ENCODE measurements at regions not wholly inside any gene's neighbourhood (a gene's known extent, or its start where the extent isn't known, plus 50 kb on each side); places are given as distances from the start of the nearest gene placed in this dataset.

GRCh38 chr10:78776756-78777155 is 292.0 kb upstream of the ZMIZ1 start:
- TF ChIP-seq SUZ12 (IDR thresholded peaks at IDR 0.05; ENCODE audit: extremely low read depth, insufficient read depth, insufficient read length) (no peak), YY1 (IDR thresholded peaks at IDR 0.05; ENCODE audit: insufficient read depth, insufficient read length) (no peak), ZNF274 (IDR thresholded peaks at IDR 0.05; ENCODE audit: low read depth, low read length) (no peak)

GRCh38 chr10:78777466-78777865 is 291.3 kb upstream of the ZMIZ1 start:
- H3K9ac ChIP-seq (ENCODE audit: insufficient read length, low read depth): no peak overlapping the region
- H3K9me3 ChIP-seq (ENCODE audit: insufficient read depth, low read length): no peaks in the 10 kb centered on the region
- peaks cover 8% of the 10 kb centered on the region for H3K27me3 ChIP-seq (ENCODE audit: insufficient read depth, insufficient read length)
- H3K36me3 ChIP-seq (ENCODE audit: insufficient read depth, insufficient read length, low read length): no peaks in the 10 kb centered on the region
- no peak for DNase-seq (ENCODE audit: low read depth, low spot score)
- peaks cover 7% of the 10 kb centered on the region for H3K4me1 ChIP-seq (ENCODE audit: insufficient read depth, insufficient read length)
- TF ChIP-seq YY1 (IDR thresholded peaks at IDR 0.05; ENCODE audit: insufficient read depth, insufficient read length) (no peak), SUZ12 (IDR thresholded peaks at IDR 0.05; ENCODE audit: extremely low read depth, insufficient read depth, insufficient read length) (no peak), ZNF274 (IDR thresholded peaks at IDR 0.05; ENCODE audit: low read depth, low read length) (no peak)
- H3K4me3 ChIP-seq (ENCODE audit: insufficient read length, low read depth): no peak overlapping the region

More at GRCh38 chr10:78776756-78777155, 292.0 kb upstream of the ZMIZ1 start:
- no peaks in the 10 kb centered on the region for H3K36me3 ChIP-seq (ENCODE audit: insufficient read depth, insufficient read length, low read length)
- DNase-seq (ENCODE audit: low read depth, low spot score): no peak
- peaks cover 8% of the 10 kb centered on the region for H3K27me3 ChIP-seq (ENCODE audit: insufficient read depth, insufficient read length)
- H3K4me1 ChIP-seq (ENCODE audit: insufficient read depth, insufficient read length): peaks cover 7% of the 10 kb centered on the region
- no peak overlapping the region for H3K9ac ChIP-seq (ENCODE audit: insufficient read length, low read depth)
- no peak overlapping the region for H3K4me3 ChIP-seq (ENCODE audit: insufficient read length, low read depth)
- H3K9me3 ChIP-seq (ENCODE audit: insufficient read depth, low read length): no peaks in the 10 kb centered on the region

- no peak for TF ChIP-seq YY1 (IDR thresholded peaks at IDR 0.05; ENCODE audit: insufficient read depth, insufficient read length)
- peaks cover 7% of the 10 kb centered on the region for H3K4me1 ChIP-seq (ENCODE audit: insufficient read depth, insufficient read length)
- H3K36me3 ChIP-seq (ENCODE audit: insufficient read depth, insufficient read length, low read length): no peaks in the 10 kb centered on the region
- DNase-seq (ENCODE audit: low read depth, low spot score): no peak
- H3K9me3 ChIP-seq (ENCODE audit: insufficient read depth, low read length): 0 out of 2 replicates have a peak, but pooled peaks cover 2% of the 10 kb centered on the region
- peaks cover 8% of the 10 kb centered on the region for H3K27me3 ChIP-seq (ENCODE audit: insufficient read depth, insufficient read length)
- no peak overlapping the region for H3K4me3 ChIP-seq (ENCODE audit: insufficient read length, low read depth)
- no peak overlapping the region for H3K9ac ChIP-seq (ENCODE audit: insufficient read length, low read depth)
Observed at GRCh38 chr10:78777867-78778266, 290.9 kb upstream of the ZMIZ1 start.

- Histone ChIP-seq H3K27me3 (ENCODE audit: insufficient read depth, insufficient read length) (peaks cover 8% of the 10 kb centered on the region), H3K4me1 (ENCODE audit: insufficient read depth, insufficient read length) (peaks cover 7% of the 10 kb centered on the region), H3K36me3 (ENCODE audit: insufficient read depth, insufficient read length, low read length) (no peaks in the 10 kb centered on the region), H3K9ac (ENCODE audit: insufficient read length, low read depth) (no peak overlapping the region), H3K9me3 (ENCODE audit: insufficient read depth, low read length) (peaks cover 9% of the 10 kb centered on the region; the same call in 1 of the 2 replicates), H3K4me3 (ENCODE audit: insufficient read length, low read depth) (no peak overlapping the region)
- TF ChIP-seq ZNF274 (IDR thresholded peaks at IDR 0.05; ENCODE audit: low read depth, low read length) (no peak), SUZ12 (IDR thresholded peaks at IDR 0.05; ENCODE audit: extremely low read depth, insufficient read depth, insufficient read length) (no peak), YY1 (IDR thresholded peaks at IDR 0.05; ENCODE audit: insufficient read depth, insufficient read length) (no peak)
- DNase-seq (ENCODE audit: low read depth, low spot score): no peak
Observed at GRCh38 chr10:78778444-78779338, 290.1 kb upstream of the ZMIZ1 start.

- Histone ChIP-seq H3K4me3 (ENCODE audit: insufficient read length, low read depth) (no peak overlapping the region), H3K36me3 (ENCODE audit: insufficient read depth, insufficient read length, low read length) (no peaks in the 10 kb centered on the region), H3K9me3 (ENCODE audit: insufficient read depth, low read length) (peaks cover 9% of the 10 kb centered on the region; the same call in 1 of the 2 replicates), H3K27me3 (ENCODE audit: insufficient read depth, insufficient read length) (peaks cover 8% of the 10 kb centered on the region), H3K9ac (ENCODE audit: insufficient read length, low read depth) (no peak overlapping the region), H3K4me1 (ENCODE audit: insufficient read depth, insufficient read length) (peaks cover 7% of the 10 kb centered on the region)
- DNase-seq (ENCODE audit: low read depth, low spot score): no peak
- TF ChIP-seq YY1 (IDR thresholded peaks at IDR 0.05; ENCODE audit: insufficient read depth, insufficient read length) (no peak), SUZ12 (IDR thresholded peaks at IDR 0.05; ENCODE audit: extremely low read depth, insufficient read depth, insufficient read length) (no peak), ZNF274 (IDR thresholded peaks at IDR 0.05; ENCODE audit: low read depth, low read length) (no peak)
Observed at GRCh38 chr10:78779339-78779955, 289.3 kb upstream of the ZMIZ1 start.

GRCh38 chr10:78780551-78780961 is 288.2 kb upstream of the ZMIZ1 start:
- H3K36me3 ChIP-seq (ENCODE audit: insufficient read depth, insufficient read length, low read length): no peaks in the 10 kb centered on the region
- peaks cover 8% of the 10 kb centered on the region for H3K27me3 ChIP-seq (ENCODE audit: insufficient read depth, insufficient read length)
- peaks cover 5% of the 10 kb centered on the region for H3K4me1 ChIP-seq (ENCODE audit: insufficient read depth, insufficient read length)
- TF ChIP-seq YY1 (IDR thresholded peaks at IDR 0.05; ENCODE audit: insufficient read depth, insufficient read length) (no peak), SUZ12 (IDR thresholded peaks at IDR 0.05; ENCODE audit: extremely low read depth, insufficient read depth, insufficient read length) (no peak), ZNF274 (IDR thresholded peaks at IDR 0.05; ENCODE audit: low read depth, low read length) (no peak)
- H3K4me3 ChIP-seq (ENCODE audit: insufficient read length, low read depth): no peak overlapping the region
- H3K9ac ChIP-seq (ENCODE audit: insufficient read length, low read depth): no peak overlapping the region
- H3K9me3 ChIP-seq (ENCODE audit: insufficient read depth, low read length): peaks cover 9% of the 10 kb centered on the region; the same call in 1 of the 2 replicates
- no peak for DNase-seq (ENCODE audit: low read depth, low spot score)

- Histone ChIP-seq H3K4me3 (ENCODE audit: insufficient read length, low read depth) (no peak overlapping the region), H3K36me3 (ENCODE audit: insufficient read depth, insufficient read length, low read length) (no peaks in the 10 kb centered on the region), H3K27me3 (ENCODE audit: insufficient read depth, insufficient read length) (peaks cover 8% of the 10 kb centered on the region), H3K4me1 (ENCODE audit: insufficient read depth, insufficient read length) (peaks cover 5% of the 10 kb centered on the region), H3K9ac (ENCODE audit: insufficient read length, low read depth) (no peak overlapping the region), H3K9me3 (ENCODE audit: insufficient read depth, low read length) (peaks cover 9% of the 10 kb centered on the region; the same call in 1 of the 2 replicates)
- DNase-seq (ENCODE audit: low read depth, low spot score): no peak
- TF ChIP-seq YY1 (IDR thresholded peaks at IDR 0.05; ENCODE audit: insufficient read depth, insufficient read length) (no peak), SUZ12 (IDR thresholded peaks at IDR 0.05; ENCODE audit: extremely low read depth, insufficient read depth, insufficient read length) (no peak), ZNF274 (IDR thresholded peaks at IDR 0.05; ENCODE audit: low read depth, low read length) (no peak)
Observed at GRCh38 chr10:78781251-78781913, 287.4 kb upstream of the ZMIZ1 start.
